ENCODE measurements at regions not wholly inside any gene's neighbourhood (a gene's known extent, or its start where the extent isn't known, plus 50 kb on each side); places are given as distances from the start of the nearest gene placed in this dataset.

- Histone ChIP-seq H3K27ac (ENCODE audit: insufficient read length, low read depth, low read length) (no peak overlapping the region), H2BK120ac (ENCODE audit: low read depth, low read length, poor library complexity, severe bottlenecking) (no peak overlapping the region), H2BK5ac (ENCODE audit: insufficient read length, low read length) (no peak overlapping the region), H3K23ac (ENCODE audit: insufficient read length, low read depth, low read length) (no peak overlapping the region), H2BK20ac (ENCODE audit: low read depth, low read length, poor library complexity, severe bottlenecking) (no peak overlapping the region), H2AFZ (ENCODE audit: low read length) (no peak overlapping the region), H4K5ac (ENCODE audit: insufficient read length, low read depth, low read length) (no peak overlapping the region), H4K20me1 (ENCODE audit: control insufficient read depth, insufficient read depth, insufficient read length) (no peaks in the 10 kb centered on the region), H3K79me1 (ENCODE audit: insufficient read depth, low read depth, low read length, poor library complexity, severe bottlenecking) (no peaks in the 10 kb centered on the region), H3K9ac (ENCODE audit: extremely low read depth, insufficient read length, low read length) (no peak overlapping the region), H3T11ph (ENCODE audit: low read length) (no peak overlapping the region), H4K91ac (ENCODE audit: insufficient read length, low read depth, low read length) (no peak overlapping the region), H3K18ac (ENCODE audit: insufficient read length, low read depth, low read length) (no peak overlapping the region), H3K14ac (ENCODE audit: insufficient read depth, low read length) (no peak overlapping the region), H3K79me2 (ENCODE audit: insufficient read depth, low read length) (no peaks in the 10 kb centered on the region), H3K23me2 (ENCODE audit: insufficient read length, low read depth, low read length, poor library complexity, severe bottlenecking) (no peaks in the 10 kb centered on the region), H3K27me3 (ENCODE audit: insufficient read depth, low read length) (no peaks in the 10 kb centered on the region), H3K4me2 (ENCODE audit: insufficient read depth, insufficient read length, low read length) (no peak overlapping the region), H3K9me3 (ENCODE audit: control insufficient read depth, low read depth, low read length) (no peaks in the 10 kb centered on the region), H3K4me1 (ENCODE audit: insufficient read depth, low read length) (no peaks in the 10 kb centered on the region), H4K8ac (replicated peaks; ENCODE audit: insufficient read length, low read depth, low read length) (no peak overlapping the region), H3K4ac (ENCODE audit: low read depth, low read length) (no peak overlapping the region), H3K56ac (ENCODE audit: insufficient read length, low read depth, low read length) (no peak overlapping the region), H2AK5ac (ENCODE audit: insufficient read length, low read length) (no peak overlapping the region), H2BK12ac (ENCODE audit: insufficient read length, low read depth, low read length) (no peak overlapping the region), H2BK15ac (ENCODE audit: low read depth, low read length) (no peak overlapping the region)
- Mint-ChIP-seq H3K27ac (no peak overlapping the region), H3K27me3 (ENCODE audit: low read depth) (peaks cover 12% of the 10 kb centered on the region), H3K36me3 (ENCODE audit: insufficient read depth in 1 of 3, low read depth in 3 of 3) (no peaks in the 10 kb centered on the region; a peak in 2 of 7 replicates), H3K4me1 (peaks cover 4 to 6% of the 10 kb centered on the region in 2 experiments), H3K4me3 (no peak overlapping the region), H3K9me3 (peaks cover 1 to 6% of the 10 kb centered on the region in 2 experiments; a peak in 2 of 5 replicates)
- WGBS (ENCODE audit: extremely low coverage, insufficient read length, low lambda C conversion rate) = no CpG with 5 or more reads among the region's 5 CpGs
- no peak for TF ChIP-seq CTCF (conservative IDR thresholded peaks at IDR 0.05)
- no peak for DNase-seq
These were observed 238.3 kb upstream of the NCKAP5 start for GRCh38 chr2:133806564-133806963.
